AG10803 (cell line): ENCODE measurements at regions not wholly inside any gene's neighbourhood (a gene's known extent, or its start where the extent isn't known, plus 50 kb on each side); places are given as distances from the start of the nearest gene placed in this dataset.

Source experiments
- DNase-seq: peaks from one replicate; pipeline ENCODE4 v3.0.0; 2010; ENCODE audit warnings: low read depth
- H3K4me3 ChIP-seq: 2 replicates; pipeline ENCODE4 v1.5.1; 2011; ENCODE audit warnings: mild to moderate bottlenecking, low read length, control low read depth
- TF ChIP-seq, protein P1 (sequence below): conservative IDR thresholded peaks from 2 replicates; pipeline ENCODE4 v1.5.1; 2011; ENCODE audit warnings: mild to moderate bottlenecking, low read length, control low read depth, inconsistent platforms

DNA sequence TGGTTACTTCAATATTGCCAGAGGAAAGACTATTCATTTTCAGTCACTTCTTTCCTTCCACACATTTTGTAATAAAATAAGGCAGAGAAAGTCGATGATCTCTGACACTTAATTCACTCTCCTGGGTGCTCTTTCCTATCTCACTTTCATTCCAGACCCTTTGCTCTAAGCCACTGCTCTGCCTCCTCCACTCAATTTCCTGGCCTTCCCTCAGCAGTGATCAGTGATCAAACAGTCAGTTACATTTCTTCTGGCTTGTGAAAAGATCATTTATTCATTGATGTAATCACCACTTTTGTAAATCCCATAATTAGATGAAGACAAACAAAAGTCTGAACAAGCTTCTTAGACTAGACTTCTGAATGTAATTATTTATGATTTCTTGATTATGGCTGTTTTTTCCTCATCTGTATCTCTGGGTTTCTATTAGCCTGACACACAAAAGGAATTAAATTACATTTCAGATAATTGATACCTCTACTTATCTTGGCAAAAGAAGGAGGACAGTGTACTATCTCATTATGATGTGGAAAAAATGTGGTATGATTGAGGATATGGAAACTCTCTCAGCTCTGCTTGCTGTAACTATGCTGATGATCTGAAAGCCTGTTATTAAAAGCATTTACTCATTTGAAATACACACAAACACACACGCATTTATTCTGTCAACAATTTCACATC, 1102.3 kb downstream of the GRM8 start:
- no peak for DNase-seq
- H3K4me3 ChIP-seq = no peak overlapping the region
- TF ChIP-seq, protein P1, sequence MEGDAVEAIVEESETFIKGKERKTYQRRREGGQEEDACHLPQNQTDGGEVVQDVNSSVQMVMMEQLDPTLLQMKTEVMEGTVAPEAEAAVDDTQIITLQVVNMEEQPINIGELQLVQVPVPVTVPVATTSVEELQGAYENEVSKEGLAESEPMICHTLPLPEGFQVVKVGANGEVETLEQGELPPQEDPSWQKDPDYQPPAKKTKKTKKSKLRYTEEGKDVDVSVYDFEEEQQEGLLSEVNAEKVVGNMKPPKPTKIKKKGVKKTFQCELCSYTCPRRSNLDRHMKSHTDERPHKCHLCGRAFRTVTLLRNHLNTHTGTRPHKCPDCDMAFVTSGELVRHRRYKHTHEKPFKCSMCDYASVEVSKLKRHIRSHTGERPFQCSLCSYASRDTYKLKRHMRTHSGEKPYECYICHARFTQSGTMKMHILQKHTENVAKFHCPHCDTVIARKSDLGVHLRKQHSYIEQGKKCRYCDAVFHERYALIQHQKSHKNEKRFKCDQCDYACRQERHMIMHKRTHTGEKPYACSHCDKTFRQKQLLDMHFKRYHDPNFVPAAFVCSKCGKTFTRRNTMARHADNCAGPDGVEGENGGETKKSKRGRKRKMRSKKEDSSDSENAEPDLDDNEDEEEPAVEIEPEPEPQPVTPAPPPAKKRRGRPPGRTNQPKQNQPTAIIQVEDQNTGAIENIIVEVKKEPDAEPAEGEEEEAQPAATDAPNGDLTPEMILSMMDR = no peak

DNA sequence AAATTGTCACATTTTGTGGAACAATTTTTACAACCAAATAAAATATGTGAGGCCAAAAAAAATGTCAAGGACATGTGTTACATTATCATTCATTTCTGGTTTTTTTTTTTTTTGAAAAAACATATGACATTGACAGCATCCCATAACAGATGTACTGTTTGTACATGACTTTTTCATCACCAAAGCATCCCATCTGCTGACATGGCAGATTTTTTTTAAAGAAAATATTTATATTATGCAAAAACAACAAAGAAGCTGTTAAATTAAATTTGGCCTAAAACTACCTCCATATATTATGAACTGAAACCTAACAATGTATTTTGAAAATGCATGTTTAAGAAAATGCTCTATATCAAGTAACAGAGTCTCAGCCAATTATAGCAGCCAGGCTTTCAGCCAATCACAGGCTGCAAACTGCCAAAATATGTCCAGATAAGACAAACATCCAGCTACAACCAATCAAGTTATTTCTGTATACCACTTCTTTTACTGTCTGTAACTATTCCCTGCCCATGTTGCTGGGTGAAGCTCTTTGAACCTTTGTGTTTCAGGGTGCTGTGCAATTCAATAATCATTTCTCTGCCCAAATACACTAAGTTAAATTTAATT, 1111.8 kb downstream of the GRM8 start:
- TF ChIP-seq, protein P1 = no peak
- DNase-seq = no peak
- H3K4me3 ChIP-seq = no peak overlapping the region

DNA sequence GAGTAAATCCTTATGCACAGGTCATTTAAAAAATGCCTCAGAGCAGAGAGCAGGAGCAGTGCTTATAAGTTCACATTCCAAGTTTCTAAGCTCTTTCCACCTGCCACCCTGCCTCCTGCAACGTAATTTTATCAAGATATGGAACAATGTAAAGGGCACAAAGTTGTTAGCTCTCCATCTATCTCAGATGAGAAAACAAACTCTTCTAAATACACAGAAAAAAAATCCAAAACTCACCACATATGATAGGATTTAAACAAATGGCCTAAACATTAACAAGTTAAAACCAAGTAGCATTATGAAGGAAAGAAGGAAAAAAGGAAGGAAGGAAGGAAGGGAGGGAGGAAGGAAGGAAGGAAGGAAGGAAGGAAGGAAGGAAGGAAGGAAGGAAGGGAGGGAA, 1132.8 kb downstream of the GRM8 start:
- TF ChIP-seq, protein P1 = no peak
- H3K4me3 ChIP-seq = no peak overlapping the region
- no peak for DNase-seq

DNA sequence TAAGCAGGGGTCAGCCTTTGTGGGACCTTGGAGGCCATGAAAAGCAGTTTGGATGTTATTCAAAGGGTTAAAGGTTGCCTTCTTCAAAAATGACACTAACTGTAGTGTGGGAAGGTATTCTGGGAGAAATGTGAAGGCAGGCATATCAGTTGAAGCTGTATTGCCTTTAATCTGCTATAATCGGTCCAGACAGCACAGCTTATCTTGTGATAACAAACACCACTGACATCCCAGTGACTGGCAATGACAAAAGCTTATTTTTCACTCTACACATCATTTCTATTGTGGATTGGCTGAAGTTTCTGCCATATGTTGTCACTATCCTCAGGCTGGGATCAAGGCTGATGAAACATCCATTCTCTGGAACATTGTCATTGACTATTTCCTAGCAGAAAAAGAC, 1149.2 kb downstream of the GRM8 start:
- TF ChIP-seq, protein P1 = no peak
- H3K4me3 ChIP-seq = no peak overlapping the region
- DNase-seq = no peak

DNA sequence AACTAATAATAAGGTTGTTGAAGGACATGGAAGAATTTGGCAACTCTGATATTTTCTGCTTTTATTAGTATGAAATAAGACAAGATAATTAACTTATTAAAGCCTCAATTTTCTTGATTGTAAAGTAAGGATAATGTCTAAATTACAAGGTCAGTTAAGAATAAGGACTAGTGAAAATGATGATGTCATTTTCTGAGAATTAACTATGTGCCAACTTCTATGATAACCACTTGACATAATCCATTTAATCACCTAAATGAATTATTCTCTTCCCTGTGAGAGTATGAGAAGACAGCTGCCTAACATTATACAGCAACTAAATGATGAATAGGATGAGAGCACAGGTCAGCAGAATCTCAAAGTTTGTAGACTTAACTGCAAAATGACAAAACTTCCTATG, 1153.4 kb upstream of the POT1 start:
- no peak overlapping the region for H3K4me3 ChIP-seq
- TF ChIP-seq, protein P1 = no peak
- DNase-seq = no peak

DNA sequence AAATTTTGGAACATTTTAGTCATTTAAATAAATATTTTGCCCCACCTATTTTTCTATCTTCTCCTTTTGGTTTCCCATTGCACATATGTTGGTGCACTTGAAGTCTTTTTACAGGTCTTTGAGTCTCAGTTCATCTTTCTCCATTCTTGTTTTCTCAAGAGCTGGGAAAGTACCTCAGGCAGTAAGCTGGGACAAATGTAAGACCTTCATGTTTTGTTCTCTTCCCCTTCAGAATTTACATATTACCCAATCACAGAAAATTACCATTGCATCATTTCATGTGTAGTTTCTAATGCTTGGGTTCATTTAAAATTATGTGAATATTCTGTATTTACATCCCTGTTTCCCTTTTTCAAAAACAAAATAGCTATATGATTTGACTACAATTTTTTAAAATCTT, 1150.0 kb upstream of the POT1 start:
- no peak for DNase-seq
- H3K4me3 ChIP-seq = no peak overlapping the region
- TF ChIP-seq, protein P1 = no peak

DNA sequence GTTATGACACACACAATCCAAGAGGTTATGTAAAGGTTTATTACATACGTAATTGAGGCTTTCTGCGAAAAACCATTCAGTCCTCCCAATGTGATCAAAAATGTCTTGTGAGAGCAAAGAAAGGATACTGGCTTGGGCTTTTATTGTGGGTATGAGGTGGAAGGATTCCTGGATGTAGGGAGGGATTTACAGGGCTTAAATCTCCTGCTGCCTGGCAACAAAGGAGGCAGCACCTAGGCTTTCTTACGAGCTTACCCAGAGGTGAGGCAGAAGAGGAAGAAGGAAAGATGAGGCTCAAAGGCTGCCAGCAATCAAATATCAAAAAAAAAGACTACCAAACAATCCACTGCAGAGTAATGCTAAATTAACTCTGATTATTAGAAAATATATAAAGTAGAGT, 1149.5 kb upstream of the POT1 start:
- TF ChIP-seq, protein P1 = no peak
- no peak for DNase-seq
- no peak overlapping the region for H3K4me3 ChIP-seq
